GM13977 (cell line): ENCODE measurements at regions not wholly inside any gene's neighbourhood (a gene's known extent, or its start where the extent isn't known, plus 50 kb on each side); places are given as distances from the start of the nearest gene placed in this dataset.

Source experiments
- DNase-seq: peaks from one replicate; pipeline ENCODE4 v3.0.0; 2012; ENCODE audit warnings: low spot score
- CTCF ChIP-seq: IDR thresholded peaks from 2 replicates; pipeline ENCODE4 v1.5.1; 2012; ENCODE audit warnings: mild to moderate bottlenecking, control low read depth; ENCODE audit not compliant: insufficient read depth; ENCODE audit errors: extremely low read depth, missing control alignments
- in situ Hi-C: fragments of 300-500 bp; cut with MboI; formaldehyde crosslinking; loops from one replicate; pipeline ENCODE4 v1.12.0; 2022; ENCODE audit warnings: low sequenced_read_pairs, low pct_unique_long_range_greater_than_20kb, mixed read lengths, inconsistent platforms; ENCODE audit not compliant: unreplicated experiment

GRCh38 chr5:15080219-15080618, 208.6 kb upstream of the ANKH start:
- no peak for TF ChIP-seq CTCF
- in situ Hi-C loops: no loop called here
- no peak for DNase-seq

GRCh38 chr5:15079566-15079965, 208.0 kb upstream of the ANKH start:
- in situ Hi-C loops: no loop called here
- no peak for DNase-seq
- TF ChIP-seq CTCF: no peak

- in situ Hi-C loops: no loop called here
- DNase-seq: no peak
- TF ChIP-seq CTCF: no peak
Observed at GRCh38 chr5:15074651-15075050, 203.1 kb upstream of the ANKH start.

- no peak for DNase-seq
- in situ Hi-C loops: no loop called here
- no peak for TF ChIP-seq CTCF
Observed at GRCh38 chr5:15073453-15073852, 201.9 kb upstream of the ANKH start.

- in situ Hi-C loops: no loop called here
- DNase-seq: no peak
- TF ChIP-seq CTCF: no peak
Observed at GRCh38 chr5:15070907-15071306, 199.3 kb upstream of the ANKH start.

GRCh38 chr5:15069407-15069905, 197.9 kb upstream of the ANKH start:
- DNase-seq: no peak
- no peak for TF ChIP-seq CTCF
- in situ Hi-C loops: no loop called here

- in situ Hi-C loops: no loop called here
- no peak for TF ChIP-seq CTCF
- no peak for DNase-seq
Observed at GRCh38 chr5:15065091-15065490, 193.5 kb upstream of the ANKH start.
